ENCODE measurements at regions not wholly inside any gene's neighbourhood (a gene's known extent, or its start where the extent isn't known, plus 50 kb on each side); places are given as distances from the start of the nearest gene placed in this dataset.

DNA sequence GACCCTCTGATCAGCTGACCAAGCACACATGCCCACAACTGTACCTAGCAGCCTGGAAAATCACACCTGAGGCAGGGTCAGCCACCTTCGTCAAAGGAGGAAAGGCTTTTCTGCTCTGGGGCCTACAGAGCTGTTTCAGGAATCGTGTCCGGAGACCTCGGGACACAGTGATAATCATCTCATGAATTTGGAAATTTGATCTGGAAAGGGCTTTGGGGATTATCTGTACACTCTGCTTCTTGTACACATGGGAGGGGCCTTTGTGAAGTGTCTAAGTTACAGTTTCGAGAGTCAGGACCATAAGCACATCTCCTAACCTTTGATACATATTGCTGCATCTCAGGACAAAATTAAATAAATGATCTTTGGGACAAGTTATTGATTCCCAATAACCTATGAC, 1421.2 kb upstream of the TENM4 start:
- no peak for DNase-seq (ENCODE audit: low read depth in 1 of 2, low spot score in 1 of 2)
- TF ChIP-seq, protein P1, sequence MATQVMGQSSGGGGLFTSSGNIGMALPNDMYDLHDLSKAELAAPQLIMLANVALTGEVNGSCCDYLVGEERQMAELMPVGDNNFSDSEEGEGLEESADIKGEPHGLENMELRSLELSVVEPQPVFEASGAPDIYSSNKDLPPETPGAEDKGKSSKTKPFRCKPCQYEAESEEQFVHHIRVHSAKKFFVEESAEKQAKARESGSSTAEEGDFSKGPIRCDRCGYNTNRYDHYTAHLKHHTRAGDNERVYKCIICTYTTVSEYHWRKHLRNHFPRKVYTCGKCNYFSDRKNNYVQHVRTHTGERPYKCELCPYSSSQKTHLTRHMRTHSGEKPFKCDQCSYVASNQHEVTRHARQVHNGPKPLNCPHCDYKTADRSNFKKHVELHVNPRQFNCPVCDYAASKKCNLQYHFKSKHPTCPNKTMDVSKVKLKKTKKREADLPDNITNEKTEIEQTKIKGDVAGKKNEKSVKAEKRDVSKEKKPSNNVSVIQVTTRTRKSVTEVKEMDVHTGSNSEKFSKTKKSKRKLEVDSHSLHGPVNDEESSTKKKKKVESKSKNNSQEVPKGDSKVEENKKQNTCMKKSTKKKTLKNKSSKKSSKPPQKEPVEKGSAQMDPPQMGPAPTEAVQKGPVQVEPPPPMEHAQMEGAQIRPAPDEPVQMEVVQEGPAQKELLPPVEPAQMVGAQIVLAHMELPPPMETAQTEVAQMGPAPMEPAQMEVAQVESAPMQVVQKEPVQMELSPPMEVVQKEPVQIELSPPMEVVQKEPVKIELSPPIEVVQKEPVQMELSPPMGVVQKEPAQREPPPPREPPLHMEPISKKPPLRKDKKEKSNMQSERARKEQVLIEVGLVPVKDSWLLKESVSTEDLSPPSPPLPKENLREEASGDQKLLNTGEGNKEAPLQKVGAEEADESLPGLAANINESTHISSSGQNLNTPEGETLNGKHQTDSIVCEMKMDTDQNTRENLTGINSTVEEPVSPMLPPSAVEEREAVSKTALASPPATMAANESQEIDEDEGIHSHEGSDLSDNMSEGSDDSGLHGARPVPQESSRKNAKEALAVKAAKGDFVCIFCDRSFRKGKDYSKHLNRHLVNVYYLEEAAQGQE (IDR thresholded peaks at IDR 0.05; ENCODE audit: insufficient replicate concordance, low read depth): no peak
- TF ChIP-seq POLR2AphosphoS5 (IDR thresholded peaks at IDR 0.05; ENCODE audit: low read depth) (no peak), GABPA (IDR thresholded peaks at IDR 0.05; ENCODE audit: low read depth) (no peak), SPI1 (IDR thresholded peaks at IDR 0.05; ENCODE audit: borderline replicate concordance, low read depth) (no peak)
- TF ChIP-seq, protein P2, sequence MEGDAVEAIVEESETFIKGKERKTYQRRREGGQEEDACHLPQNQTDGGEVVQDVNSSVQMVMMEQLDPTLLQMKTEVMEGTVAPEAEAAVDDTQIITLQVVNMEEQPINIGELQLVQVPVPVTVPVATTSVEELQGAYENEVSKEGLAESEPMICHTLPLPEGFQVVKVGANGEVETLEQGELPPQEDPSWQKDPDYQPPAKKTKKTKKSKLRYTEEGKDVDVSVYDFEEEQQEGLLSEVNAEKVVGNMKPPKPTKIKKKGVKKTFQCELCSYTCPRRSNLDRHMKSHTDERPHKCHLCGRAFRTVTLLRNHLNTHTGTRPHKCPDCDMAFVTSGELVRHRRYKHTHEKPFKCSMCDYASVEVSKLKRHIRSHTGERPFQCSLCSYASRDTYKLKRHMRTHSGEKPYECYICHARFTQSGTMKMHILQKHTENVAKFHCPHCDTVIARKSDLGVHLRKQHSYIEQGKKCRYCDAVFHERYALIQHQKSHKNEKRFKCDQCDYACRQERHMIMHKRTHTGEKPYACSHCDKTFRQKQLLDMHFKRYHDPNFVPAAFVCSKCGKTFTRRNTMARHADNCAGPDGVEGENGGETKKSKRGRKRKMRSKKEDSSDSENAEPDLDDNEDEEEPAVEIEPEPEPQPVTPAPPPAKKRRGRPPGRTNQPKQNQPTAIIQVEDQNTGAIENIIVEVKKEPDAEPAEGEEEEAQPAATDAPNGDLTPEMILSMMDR (IDR thresholded peaks at IDR 0.05; ENCODE audit: insufficient read depth, low read length): no peak
- Histone ChIP-seq H3K27ac (replicated peaks) (no peak overlapping the region), H3K4me3 (replicated peaks; ENCODE audit: insufficient read depth, low read length) (no peak overlapping the region), H3K27me3 (ENCODE audit: insufficient read depth, poor library complexity, severe bottlenecking) (no peaks in the 10 kb centered on the region)

DNA sequence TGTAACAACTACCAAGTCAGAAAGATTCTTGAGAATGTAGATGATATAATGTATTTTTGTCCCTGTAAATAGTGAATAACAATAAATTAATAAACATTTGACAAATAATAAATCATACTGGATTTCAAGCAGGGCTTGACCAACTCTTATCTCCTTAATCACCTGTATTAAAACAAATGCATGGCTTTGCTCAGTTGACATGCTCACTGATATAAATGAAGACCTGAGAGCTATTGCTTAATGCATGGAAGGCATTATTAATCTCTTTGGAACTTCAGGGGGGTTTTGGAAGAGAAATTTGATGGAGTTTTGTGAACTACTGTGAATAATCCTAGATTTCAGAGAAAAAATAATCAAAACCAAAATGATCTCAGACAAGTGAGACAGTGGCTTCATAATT, 1420.4 kb upstream of the TENM4 start:
- TF ChIP-seq, protein P1 (IDR thresholded peaks at IDR 0.05; ENCODE audit: insufficient replicate concordance, low read depth): no peak
- TF ChIP-seq POLR2AphosphoS5 (IDR thresholded peaks at IDR 0.05; ENCODE audit: low read depth): no peak
- TF ChIP-seq, protein P2 (IDR thresholded peaks at IDR 0.05; ENCODE audit: insufficient read depth, low read length): no peak
- TF ChIP-seq GABPA (IDR thresholded peaks at IDR 0.05; ENCODE audit: low read depth): no peak
- TF ChIP-seq SPI1 (IDR thresholded peaks at IDR 0.05; ENCODE audit: borderline replicate concordance, low read depth): no peak
- DNase-seq (ENCODE audit: low read depth in 1 of 2, low spot score in 1 of 2): no peak
- Histone ChIP-seq H3K4me3 (replicated peaks; ENCODE audit: insufficient read depth, low read length) (no peak overlapping the region), H3K27ac (replicated peaks) (no peak overlapping the region), H3K27me3 (ENCODE audit: insufficient read depth, poor library complexity, severe bottlenecking) (no peaks in the 10 kb centered on the region)

DNA sequence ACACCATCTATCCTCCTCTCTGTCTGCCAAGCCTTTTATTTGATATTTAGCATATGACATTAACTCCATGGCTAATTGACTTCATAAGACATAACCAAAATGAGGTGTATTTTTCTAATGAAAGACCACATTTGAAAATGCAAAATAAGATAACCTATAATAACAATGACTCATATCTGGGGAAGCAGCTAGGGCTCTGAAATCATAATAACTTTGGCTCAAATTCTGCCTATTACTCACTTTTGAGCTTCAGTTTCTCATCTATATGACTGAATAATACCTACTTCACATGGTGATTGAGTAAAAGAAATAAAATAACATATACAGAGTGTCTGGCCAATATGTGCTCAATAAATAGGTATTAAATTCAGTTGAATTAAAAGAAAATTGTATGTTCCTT, 1419.8 kb upstream of the TENM4 start:
- DNase-seq (ENCODE audit: low read depth in 1 of 2, low spot score in 1 of 2): no peak
- Histone ChIP-seq H3K27ac (replicated peaks) (no peak overlapping the region), H3K27me3 (ENCODE audit: insufficient read depth, poor library complexity, severe bottlenecking) (no peaks in the 10 kb centered on the region), H3K4me3 (replicated peaks; ENCODE audit: insufficient read depth, low read length) (no peak overlapping the region)
- TF ChIP-seq POLR2AphosphoS5 (IDR thresholded peaks at IDR 0.05; ENCODE audit: low read depth) (no peak), GABPA (IDR thresholded peaks at IDR 0.05; ENCODE audit: low read depth) (no peak), SPI1 (IDR thresholded peaks at IDR 0.05; ENCODE audit: borderline replicate concordance, low read depth) (no peak)
- TF ChIP-seq, protein P2 (IDR thresholded peaks at IDR 0.05; ENCODE audit: insufficient read depth, low read length): no peak
- TF ChIP-seq, protein P1 (IDR thresholded peaks at IDR 0.05; ENCODE audit: insufficient replicate concordance, low read depth): no peak

All from HL-60 (cell line).